Lower lobe of right lung (tissue), 2 donors: ENCODE measurements at regions not wholly inside any gene's neighbourhood (a gene's known extent, or its start where the extent isn't known, plus 50 kb on each side); places are given as distances from the start of the nearest gene placed in this dataset.
"Not testable (repeated sequence)": the region's sequence is repeated elsewhere in the genome, so short reads cannot be mapped to it uniquely, and the experiment has no call there.

ENCODE experiments used
- ATAC-seq, 2 donors: fragments of 200-7000 bp; cut with Tn5 transposase; one replicate each; pipeline ENCODE4 v1.9.1; 2020 to 2022; ENCODE audit warnings: mild to moderate bottlenecking in 2 of 2, moderate library complexity in 2 of 2
- DNase-seq: peaks from one replicate; pipeline ENCODE4 v3.0.0-alpha.2; 2020
- H3K27ac ChIP-seq: fragments of 200-600 bp; one replicate; pipeline ENCODE4 v1.8.0; 2022
- H3K27me3 ChIP-seq: fragments of 200-600 bp; one replicate; pipeline ENCODE4 v1.8.0; 2022; ENCODE audit warnings: low read depth
- H3K36me3 ChIP-seq: fragments of 200-600 bp; one replicate; pipeline ENCODE4 v1.8.0; 2022; ENCODE audit warnings: mild to moderate bottlenecking
- H3K4me1 ChIP-seq: fragments of 200-600 bp; one replicate; pipeline ENCODE4 v1.8.0; 2022
- H3K4me3 ChIP-seq: fragments of 200-600 bp; one replicate; pipeline ENCODE4 v1.8.0; 2022; ENCODE audit warnings: mild to moderate bottlenecking
- H3K9me3 ChIP-seq: fragments of 200-600 bp; one replicate; pipeline ENCODE4 v1.8.0; 2022
- CTCF ChIP-seq: fragments of 200-600 bp; IDR thresholded peaks from one replicate; pipeline ENCODE4 v1.8.0; 2022; ENCODE audit warnings: antibody characterized with exemption, mild to moderate bottlenecking
- intact Hi-C: fragments of 100-400 bp; cut with DNase I; formaldehyde crosslinking; loops from one replicate; pipeline ENCODE4 v1.11.0; 2022
- donor health status: DM: no; HTN: yes; CAD: no; lungs with severe emphysema.

GRCh38 chr6:14292119-14292518, 174.5 kb downstream of the CD83 start:
- no peak for DNase-seq

GRCh38 chr6:14294270-14294951, 176.8 kb downstream of the CD83 start:
- Histone ChIP-seq H3K36me3 (no peaks in the 10 kb centered on the region), H3K4me3 (no peak overlapping the region), H3K9me3 (no peaks in the 10 kb centered on the region), H3K27me3 (no peaks in the 10 kb centered on the region), H3K4me1 (peaks cover 6% of the 10 kb centered on the region), H3K27ac (no peak overlapping the region)
- DNase-seq (peak; percentile 76), ATAC-seq (peak; percentile 96 to 98)
- intact Hi-C loops = no loop called here
- TF ChIP-seq CTCF = no peak

More at GRCh38 chr6:14292119-14292518, 174.5 kb downstream of the CD83 start:
- no peak overlapping the region for H3K27ac ChIP-seq
- H3K4me3 ChIP-seq = no peak overlapping the region
- H3K27me3 ChIP-seq = no peaks in the 10 kb centered on the region
- H3K4me1 ChIP-seq = peaks cover 6% of the 10 kb centered on the region
- intact Hi-C loops = no loop called here
- TF ChIP-seq CTCF = no peak
- no peaks in the 10 kb centered on the region for H3K36me3 ChIP-seq
- no peak for ATAC-seq
- no peaks in the 10 kb centered on the region for H3K9me3 ChIP-seq

- ATAC-seq, intact Hi-C loops, H3K4me1 ChIP-seq, H3K36me3 ChIP-seq, DNase-seq, H3K27ac ChIP-seq, H3K9me3 ChIP-seq, H3K27me3 ChIP-seq, H3K4me3 ChIP-seq: not testable (repeated sequence)
These were observed 179.1 kb downstream of the CD83 start for GRCh38 chr6:14296698-14297097.

- ATAC-seq, H3K27me3 ChIP-seq, H3K36me3 ChIP-seq, H3K9me3 ChIP-seq, intact Hi-C loops, H3K27ac ChIP-seq, DNase-seq, H3K4me3 ChIP-seq, H3K4me1 ChIP-seq: not testable (repeated sequence)
These were observed 179.5 kb downstream of the CD83 start for GRCh38 chr6:14297118-14297517.

- H3K27ac ChIP-seq, H3K27me3 ChIP-seq, H3K4me1 ChIP-seq, intact Hi-C loops, H3K36me3 ChIP-seq, H3K4me3 ChIP-seq, H3K9me3 ChIP-seq, ATAC-seq, DNase-seq: not testable (repeated sequence)
These were observed 182.6 kb downstream of the CD83 start for GRCh38 chr6:14300189-14300588.

- H3K27ac ChIP-seq, H3K4me3 ChIP-seq, intact Hi-C loops, H3K4me1 ChIP-seq, H3K9me3 ChIP-seq, DNase-seq, H3K27me3 ChIP-seq, ATAC-seq, H3K36me3 ChIP-seq: not testable (repeated sequence)
These were observed 183.1 kb downstream of the CD83 start for GRCh38 chr6:14300721-14301120.

- H3K4me1 ChIP-seq, ATAC-seq, H3K9me3 ChIP-seq, intact Hi-C loops, H3K27ac ChIP-seq, DNase-seq, H3K36me3 ChIP-seq, H3K4me3 ChIP-seq, H3K27me3 ChIP-seq: not testable (repeated sequence)
These were observed 183.9 kb downstream of the CD83 start for GRCh38 chr6:14301477-14301876.

GRCh38 chr6:14305131-14305530, 187.6 kb downstream of the CD83 start:
- H3K27me3 ChIP-seq = no peaks in the 10 kb centered on the region
- H3K4me3 ChIP-seq = no peak overlapping the region
- DNase-seq = no peak
- no peak overlapping the region for H3K27ac ChIP-seq
- intact Hi-C loops = no loop called here
- no peak for TF ChIP-seq CTCF
- H3K9me3 ChIP-seq = no peaks in the 10 kb centered on the region
- H3K36me3 ChIP-seq = no peaks in the 10 kb centered on the region
- peak in 1 of 2 donors; percentile 24 for ATAC-seq
- H3K4me1 ChIP-seq = peaks cover 5% of the 10 kb centered on the region
